Bronchial epithelial cell (primary cell): ENCODE measurements at regions not wholly inside any gene's neighbourhood (a gene's known extent, or its start where the extent isn't known, plus 50 kb on each side); places are given as distances from the start of the nearest gene placed in this dataset.
A peak's percentile ranks its signal among the peaks of the same experiment; 100 is the strongest.
"Not testable (repeated sequence)": the region's sequence is repeated elsewhere in the genome, so short reads cannot be mapped to it uniquely, and the experiment has no call there.

Experiments used
- DNase-seq: peaks from one replicate; pipeline ENCODE4 v3.0.0-alpha.2; 2010; ENCODE audit warnings: low read depth
- FAIRE-seq: peaks from 2 replicates; lab custom pipeline; 2011; peaks lifted over from hg19 to GRCh38; lab: Jason Lieb, UNC
- H3K27me3 ChIP-seq: 2 replicates; pipeline ENCODE4 v1.5.1; 2011; ENCODE audit warnings: low read length; ENCODE audit not compliant: control insufficient read depth, insufficient read depth
- H3K36me3 ChIP-seq: 2 replicates; pipeline ENCODE4 v1.5.1; 2011; ENCODE audit warnings: low read length; ENCODE audit not compliant: control insufficient read depth, insufficient read depth
- H3K4me3 ChIP-seq: 2 replicates; pipeline ENCODE4 v1.5.1; 2011; ENCODE audit warnings: mild to moderate bottlenecking, low read depth, low read length, control low read depth
- TF ChIP-seq, protein P1 (sequence below): IDR thresholded peaks from 2 replicates; pipeline ENCODE4 v1.5.1; 2011; ENCODE audit warnings: mild to moderate bottlenecking, moderate library complexity, low read length, control low read depth, inconsistent platforms; ENCODE audit not compliant: insufficient read depth, severe bottlenecking

DNA sequence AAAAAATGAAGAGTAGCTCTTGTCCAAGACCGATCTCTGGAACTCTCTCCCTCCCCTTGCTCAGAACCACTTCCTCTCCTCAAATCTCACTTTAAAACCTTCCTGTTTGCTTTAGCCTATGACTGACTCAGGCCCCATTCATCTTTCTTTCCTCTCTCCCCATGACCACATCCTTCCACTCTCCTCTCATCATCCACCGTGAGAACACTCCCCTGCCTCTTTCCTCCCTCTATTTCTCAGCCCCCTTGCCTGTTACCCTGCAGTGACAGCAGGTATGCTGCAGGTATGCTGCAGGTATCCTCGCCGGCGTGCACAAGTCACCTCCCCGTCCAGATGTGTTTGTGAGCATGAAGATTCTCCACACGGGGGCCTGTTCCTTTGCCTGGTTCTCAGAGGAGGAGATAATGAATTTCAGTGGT lies 505.3 kb downstream of the CCDC171 start:
- no peaks in the 10 kb centered on the region for H3K27me3 ChIP-seq
- peak; percentile 87 for DNase-seq
- no peak for FAIRE-seq
- TF ChIP-seq, protein P1, sequence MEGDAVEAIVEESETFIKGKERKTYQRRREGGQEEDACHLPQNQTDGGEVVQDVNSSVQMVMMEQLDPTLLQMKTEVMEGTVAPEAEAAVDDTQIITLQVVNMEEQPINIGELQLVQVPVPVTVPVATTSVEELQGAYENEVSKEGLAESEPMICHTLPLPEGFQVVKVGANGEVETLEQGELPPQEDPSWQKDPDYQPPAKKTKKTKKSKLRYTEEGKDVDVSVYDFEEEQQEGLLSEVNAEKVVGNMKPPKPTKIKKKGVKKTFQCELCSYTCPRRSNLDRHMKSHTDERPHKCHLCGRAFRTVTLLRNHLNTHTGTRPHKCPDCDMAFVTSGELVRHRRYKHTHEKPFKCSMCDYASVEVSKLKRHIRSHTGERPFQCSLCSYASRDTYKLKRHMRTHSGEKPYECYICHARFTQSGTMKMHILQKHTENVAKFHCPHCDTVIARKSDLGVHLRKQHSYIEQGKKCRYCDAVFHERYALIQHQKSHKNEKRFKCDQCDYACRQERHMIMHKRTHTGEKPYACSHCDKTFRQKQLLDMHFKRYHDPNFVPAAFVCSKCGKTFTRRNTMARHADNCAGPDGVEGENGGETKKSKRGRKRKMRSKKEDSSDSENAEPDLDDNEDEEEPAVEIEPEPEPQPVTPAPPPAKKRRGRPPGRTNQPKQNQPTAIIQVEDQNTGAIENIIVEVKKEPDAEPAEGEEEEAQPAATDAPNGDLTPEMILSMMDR: no peak
- H3K4me3 ChIP-seq: no peak overlapping the region
- H3K36me3 ChIP-seq: no peaks in the 10 kb centered on the region

DNA sequence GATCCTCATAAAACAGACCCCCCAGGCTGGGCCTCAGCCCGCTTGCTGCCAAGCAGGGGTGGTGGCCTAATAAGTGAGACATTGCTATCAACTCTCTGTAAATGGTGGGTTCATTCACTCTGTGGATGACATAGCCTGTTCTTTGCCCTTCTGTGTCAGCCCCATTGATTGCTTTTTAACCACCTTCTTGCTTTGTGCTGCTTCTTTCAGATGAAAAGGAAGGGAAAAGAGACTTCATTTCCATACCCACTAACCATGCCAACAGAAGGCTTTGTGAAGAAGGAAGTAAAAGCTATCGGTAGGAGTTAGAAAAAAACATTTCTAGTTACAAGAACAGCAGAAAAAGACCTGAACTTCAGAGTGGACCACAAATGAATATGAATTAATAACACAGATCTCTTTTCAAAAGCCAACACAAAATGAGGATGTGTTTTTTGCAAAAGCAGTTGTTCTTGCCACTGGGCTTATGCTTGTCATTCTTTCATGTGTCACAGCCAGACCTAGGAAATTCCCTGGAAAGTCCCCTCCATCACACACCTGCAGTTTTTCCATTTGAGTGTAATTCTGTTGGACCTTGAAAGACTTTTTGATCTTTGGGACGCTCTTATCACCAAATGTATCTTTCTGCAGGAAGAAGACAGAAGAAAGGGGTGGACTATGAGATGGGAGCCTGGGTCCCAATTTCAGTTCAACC lies 507.7 kb downstream of the CCDC171 start:
- peak; percentile 29 for DNase-seq
- no peaks in the 10 kb centered on the region for H3K27me3 ChIP-seq
- TF ChIP-seq, protein P1: no peak
- no peak overlapping the region for H3K4me3 ChIP-seq
- FAIRE-seq: no peak
- H3K36me3 ChIP-seq: no peaks in the 10 kb centered on the region

DNA sequence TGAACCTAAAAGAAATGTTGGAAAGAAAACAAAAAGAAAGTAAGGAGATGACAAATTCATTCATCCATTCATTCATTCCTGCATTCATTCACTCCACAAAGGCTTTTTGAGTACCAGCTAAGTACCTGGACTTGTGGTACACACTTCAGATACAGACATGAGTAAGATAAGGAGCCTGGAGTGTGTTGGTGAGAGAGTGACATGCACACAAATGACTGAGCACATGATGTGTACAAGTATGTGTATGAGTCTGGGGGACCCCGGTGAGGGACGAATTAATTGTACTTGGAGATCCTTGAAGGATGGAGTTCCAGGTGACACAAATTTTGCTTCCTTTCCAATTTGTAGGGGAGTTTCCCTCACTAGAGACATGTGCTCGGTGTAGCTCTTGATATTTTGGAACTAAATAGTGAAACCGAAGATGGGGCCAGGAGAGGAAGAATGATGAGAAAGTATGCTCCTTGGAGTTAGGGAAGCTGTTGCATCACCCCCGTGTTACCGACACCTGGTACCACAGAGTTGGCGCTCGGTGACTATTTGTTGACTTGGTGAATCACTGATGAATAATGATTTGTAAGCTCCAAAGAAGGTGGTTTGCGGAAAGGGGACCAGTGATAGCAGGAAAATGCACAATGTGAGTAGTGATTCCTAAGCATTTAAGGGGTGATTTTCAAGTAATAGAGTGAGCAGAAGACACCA lies 509.8 kb downstream of the CCDC171 start:
- Histone ChIP-seq H3K27me3 (no peaks in the 10 kb centered on the region), H3K36me3 (no peaks in the 10 kb centered on the region), H3K4me3 (no peak overlapping the region)
- FAIRE-seq (peak; percentile 90), DNase-seq (peak; percentile 99)
- TF ChIP-seq, protein P1: no peak

DNA sequence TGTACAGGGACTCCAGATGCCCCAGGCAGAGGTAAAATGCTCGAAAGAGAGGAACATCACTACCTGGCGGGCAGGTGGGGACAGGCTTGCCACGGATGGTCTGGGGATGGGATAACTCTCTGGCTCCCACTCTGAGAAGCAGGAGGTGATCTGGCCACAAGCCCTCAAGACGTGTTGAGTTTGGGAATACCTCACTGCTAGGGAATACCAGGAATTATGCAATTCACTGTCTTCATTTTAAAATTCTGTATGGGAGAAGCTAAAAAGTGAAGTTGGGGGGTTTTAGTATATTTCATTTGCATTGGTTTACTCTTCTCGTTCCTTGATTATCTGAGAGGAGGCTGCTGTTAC lies 510.4 kb downstream of the CCDC171 start:
- Histone ChIP-seq H3K4me3 (no peak overlapping the region), H3K27me3 (no peaks in the 10 kb centered on the region), H3K36me3 (no peaks in the 10 kb centered on the region)
- no peak for DNase-seq
- FAIRE-seq: no peak
- TF ChIP-seq, protein P1: no peak

DNA sequence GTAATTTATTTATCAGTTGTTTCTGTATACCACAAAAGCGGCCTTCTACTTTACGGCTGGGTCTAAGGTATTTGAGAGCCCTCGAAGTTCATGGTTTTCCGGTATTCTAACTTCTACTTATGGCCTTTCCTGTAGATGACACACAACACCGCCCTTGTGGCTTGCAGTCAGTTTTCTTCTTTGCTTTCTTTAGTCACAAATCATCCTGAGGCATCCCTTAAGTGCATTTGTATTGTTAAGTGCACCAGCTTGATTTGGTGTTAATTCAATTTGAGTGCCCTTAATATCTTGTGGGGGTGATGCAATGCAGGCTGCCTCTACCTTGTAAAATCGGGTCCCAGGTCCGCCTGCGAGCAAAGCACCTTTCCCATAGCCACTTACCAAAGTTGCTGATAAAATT lies 511.9 kb downstream of the CCDC171 start:
- DNase-seq (no peak), FAIRE-seq (no peak)
- TF ChIP-seq, protein P1: no peak
- Histone ChIP-seq H3K4me3 (no peak overlapping the region), H3K27me3 (no peaks in the 10 kb centered on the region), H3K36me3 (no peaks in the 10 kb centered on the region)

DNA sequence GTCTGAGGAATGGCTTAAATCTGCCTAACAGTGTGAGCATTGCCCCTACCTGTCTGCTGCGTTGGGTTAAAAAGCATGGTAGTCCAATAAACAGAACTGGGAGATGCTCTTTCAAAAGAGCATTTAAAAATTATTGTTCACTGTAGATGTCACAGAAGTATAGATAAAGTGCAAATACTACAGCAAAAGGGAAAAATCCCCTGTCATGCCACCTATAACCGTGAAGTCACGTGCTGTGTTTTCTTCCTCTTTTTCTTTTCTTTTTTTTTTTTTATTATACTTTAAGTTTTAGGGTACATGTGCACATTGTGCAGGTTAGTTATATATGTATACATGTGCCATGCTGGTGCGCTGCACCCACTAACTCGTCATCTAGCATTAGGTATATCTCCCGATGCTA lies 513.4 kb downstream of the CCDC171 start:
- DNase-seq, H3K27me3 ChIP-seq, FAIRE-seq, H3K4me3 ChIP-seq, H3K36me3 ChIP-seq: not testable (repeated sequence)
